ENCODE measurements at regions not wholly inside any gene's neighbourhood (a gene's known extent, or its start where the extent isn't known, plus 50 kb on each side); places are given as distances from the start of the nearest gene placed in this dataset.
"Not testable (repeated sequence)": the region's sequence is repeated elsewhere in the genome, so short reads cannot be mapped to it uniquely, and the experiment has no call there.

DNA sequence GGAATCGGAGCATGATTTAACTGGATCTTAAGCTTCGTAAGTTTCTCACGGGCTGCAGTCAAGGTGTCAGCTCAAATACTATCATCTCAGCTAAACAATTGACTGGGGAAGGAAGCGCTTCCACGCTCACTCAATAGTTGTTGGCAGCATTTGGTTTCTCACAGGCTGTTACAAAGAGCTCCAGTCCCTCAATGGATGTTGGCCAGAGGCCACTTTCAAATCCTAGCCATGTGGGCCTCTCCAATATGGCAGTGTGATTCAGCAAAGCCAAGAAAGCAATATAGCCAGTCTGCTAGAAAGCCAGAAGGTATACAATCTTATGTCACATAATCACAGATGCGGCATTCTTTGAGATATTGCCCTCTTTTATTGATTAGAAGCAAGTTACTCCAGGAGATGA, 98.3 kb upstream of the PHACTR1 start:
- no peak for DNase-seq (ENCODE audit: low read depth)

DNA sequence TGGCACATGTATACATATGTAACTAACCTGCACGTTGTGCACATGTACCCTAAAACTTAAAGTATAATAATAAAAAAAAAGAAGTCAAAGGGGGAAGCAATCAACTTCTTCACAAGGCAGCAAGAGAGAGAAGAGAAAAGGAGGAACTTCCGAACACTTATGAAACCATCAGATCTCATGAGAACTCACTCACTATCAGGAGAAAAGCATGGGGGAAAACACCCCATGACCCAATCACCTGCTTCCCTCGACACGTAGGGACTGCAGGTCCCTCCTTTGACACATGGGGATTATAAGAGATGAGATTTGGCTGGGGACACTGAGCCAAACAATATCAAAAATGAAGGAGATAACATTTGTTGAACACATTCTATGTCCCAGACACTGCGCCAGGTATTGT, 94.8 kb upstream of the PHACTR1 start:
- no peak for DNase-seq (ENCODE audit: low read depth)

DNA sequence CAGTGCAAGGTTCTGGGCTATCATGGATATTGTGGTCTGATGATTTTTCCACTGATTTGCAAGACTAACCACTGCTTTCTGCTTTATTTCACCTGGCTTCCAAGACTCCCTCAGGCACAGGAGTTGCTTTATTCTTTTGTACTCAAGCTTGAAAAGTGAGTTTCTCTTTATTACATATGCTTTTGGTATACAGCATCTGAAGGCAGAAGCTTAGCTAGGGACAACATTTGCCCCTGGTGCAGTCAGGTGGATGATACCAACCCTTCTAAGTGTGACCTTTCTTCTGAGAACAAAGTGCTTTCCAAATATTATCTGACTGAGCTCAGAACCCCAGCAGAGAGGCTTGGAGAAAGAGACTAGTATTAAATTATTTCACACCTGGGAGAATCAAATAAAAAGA, 94.0 kb upstream of the PHACTR1 start:
- no peak for DNase-seq (ENCODE audit: low read depth)

DNA sequence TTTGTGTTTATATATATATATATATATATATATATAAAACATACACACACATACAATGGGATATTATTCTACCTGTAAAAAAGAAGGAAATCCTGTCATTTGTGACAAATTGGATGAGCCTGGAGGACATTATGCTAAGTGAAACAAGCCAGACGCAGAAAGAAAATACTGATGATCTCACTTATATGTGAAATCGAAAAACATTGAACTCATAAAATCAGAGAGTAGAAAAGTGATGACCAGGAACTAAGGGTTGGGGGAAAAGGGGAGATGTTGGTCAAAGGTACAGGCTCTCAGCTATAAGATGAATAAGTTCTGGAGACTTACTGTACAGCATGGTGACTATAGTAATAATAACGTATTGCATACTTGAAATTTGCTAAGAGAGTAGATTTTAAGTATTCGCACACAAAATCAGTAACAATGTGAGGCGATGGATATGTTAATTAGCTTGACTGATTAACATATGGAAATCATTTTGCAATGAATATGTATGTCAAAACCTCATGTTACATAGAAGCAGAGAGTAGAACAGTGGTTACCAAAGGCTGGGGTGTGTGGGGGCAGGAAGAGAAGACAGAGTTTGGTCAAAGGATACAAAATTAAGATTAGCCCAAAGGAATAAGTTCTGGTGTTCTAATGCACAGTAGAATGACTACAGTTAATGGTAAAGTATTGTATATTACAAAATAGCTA, 92.3 kb upstream of the PHACTR1 start:
- no peak for DNase-seq (ENCODE audit: low read depth)

DNA sequence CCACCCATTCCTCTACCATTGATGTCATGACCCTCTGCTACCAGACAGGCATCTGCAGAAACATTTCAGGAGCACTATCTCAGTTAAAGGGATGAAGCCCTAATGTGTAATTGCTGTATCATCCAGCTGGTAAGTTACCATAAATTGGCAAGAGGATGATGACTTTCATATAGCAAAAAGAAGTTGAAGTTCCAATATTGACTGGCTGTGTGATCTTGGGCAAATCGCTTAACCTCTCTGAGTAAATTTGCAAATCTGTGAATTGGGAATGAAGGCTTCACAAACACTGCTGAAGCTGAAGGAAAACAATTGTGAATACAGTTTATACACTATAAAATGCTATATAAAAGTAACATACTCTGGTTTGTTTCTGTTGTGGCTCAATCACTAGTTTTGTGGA, 89.5 kb upstream of the PHACTR1 start:
- DNase-seq (ENCODE audit: low read depth): no peak

DNA sequence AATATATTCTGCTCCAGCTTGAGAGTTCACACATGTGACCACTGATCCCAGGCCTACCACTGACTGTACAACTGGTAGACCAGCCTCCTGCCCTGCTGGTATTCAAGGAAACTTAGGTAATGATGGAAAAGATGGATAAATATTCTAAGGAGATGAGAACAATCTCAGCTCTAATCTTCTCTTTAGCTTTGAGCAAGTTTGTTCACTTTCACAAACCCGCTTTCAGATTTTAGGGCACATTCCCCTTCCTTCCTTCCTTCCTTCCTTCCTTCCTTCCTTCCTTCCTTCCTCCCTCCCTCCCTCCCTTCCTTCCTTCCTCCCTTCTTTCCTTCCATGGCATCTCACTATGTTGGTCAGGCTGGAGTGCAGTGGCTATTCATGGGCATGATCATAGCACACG, 88.2 kb upstream of the PHACTR1 start:
- no peak for DNase-seq (ENCODE audit: low read depth)

DNA sequence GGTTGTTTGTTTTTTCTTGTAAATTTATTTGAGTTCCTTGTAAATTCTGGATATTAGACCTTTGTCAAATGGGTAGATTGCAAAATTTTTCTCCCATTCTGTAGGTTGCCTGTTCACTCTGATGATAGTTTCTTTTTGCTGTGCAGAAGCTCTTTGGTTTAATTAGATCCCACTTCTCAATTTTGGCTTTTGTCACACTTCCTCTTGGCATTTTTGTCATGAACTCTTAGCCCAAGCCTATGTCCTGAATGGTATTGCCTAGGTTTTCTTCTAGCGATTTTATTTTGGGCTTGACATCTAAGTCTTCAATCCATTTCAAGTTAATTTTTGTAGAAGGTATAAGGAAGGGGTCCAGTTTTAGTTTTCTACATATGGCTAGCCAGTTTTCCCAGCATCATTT, 82.8 kb upstream of the PHACTR1 start:
- not testable (repeated sequence) for DNase-seq (ENCODE audit: low read depth)

DNA sequence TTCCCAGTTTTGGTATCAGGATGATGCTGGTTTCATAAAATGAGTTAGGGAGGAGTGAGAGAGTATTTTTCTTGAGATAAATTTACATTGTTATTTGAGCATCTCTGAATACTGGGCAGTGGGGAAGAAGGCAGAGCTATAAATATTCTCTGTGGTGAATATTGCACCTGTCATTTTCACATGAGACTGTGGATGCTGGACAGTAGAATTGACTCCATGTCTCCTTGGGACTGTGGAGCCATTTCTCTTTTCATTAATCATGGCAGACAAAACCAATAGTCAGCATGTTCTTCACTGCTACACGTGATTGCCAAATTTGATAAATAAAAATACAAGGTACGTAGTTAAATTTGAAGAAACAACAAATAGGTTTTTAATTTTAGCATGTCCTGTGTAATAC, 81.2 kb upstream of the PHACTR1 start:
- DNase-seq (ENCODE audit: low read depth): no peak

DNA sequence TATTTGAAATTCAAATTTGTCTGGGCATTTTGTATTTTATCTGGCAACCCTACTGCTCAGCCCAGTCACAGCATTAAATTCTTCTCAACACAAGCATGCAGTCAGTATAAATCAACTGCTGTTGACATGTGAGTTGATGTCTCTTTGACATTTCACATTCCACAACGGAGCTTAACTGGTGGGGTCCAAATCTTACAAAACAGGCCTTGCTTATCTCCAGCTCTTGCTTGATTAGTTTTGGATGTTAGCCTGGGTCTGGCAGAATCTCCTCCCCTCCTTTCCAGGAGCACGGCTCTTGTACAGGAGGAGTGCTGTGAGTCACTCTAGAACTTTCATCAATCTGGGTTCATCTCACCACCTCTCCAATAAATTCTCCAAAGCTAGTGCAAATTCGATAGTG, 80.8 kb upstream of the PHACTR1 start:
- DNase-seq (ENCODE audit: low read depth): no peak

DNA sequence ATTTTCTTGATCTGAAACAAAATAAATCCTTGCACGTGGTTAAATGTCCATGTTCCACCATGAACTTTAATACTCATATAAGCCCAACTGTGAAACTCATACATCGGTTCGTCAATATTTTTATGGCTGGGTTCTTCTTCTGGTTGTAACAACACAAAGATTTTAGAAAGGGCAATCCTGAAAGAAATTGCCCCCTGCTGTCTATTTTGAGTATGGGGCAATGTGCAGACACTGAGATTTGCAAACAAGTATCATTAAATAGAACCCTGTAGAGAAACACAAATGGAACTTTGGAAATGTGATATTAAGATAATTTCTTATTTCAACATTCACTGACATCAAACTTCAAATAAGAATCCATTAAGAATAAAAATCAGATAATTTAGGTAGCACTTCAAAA, 80.2 kb upstream of the PHACTR1 start:
- DNase-seq (ENCODE audit: low read depth): no peak

DNA sequence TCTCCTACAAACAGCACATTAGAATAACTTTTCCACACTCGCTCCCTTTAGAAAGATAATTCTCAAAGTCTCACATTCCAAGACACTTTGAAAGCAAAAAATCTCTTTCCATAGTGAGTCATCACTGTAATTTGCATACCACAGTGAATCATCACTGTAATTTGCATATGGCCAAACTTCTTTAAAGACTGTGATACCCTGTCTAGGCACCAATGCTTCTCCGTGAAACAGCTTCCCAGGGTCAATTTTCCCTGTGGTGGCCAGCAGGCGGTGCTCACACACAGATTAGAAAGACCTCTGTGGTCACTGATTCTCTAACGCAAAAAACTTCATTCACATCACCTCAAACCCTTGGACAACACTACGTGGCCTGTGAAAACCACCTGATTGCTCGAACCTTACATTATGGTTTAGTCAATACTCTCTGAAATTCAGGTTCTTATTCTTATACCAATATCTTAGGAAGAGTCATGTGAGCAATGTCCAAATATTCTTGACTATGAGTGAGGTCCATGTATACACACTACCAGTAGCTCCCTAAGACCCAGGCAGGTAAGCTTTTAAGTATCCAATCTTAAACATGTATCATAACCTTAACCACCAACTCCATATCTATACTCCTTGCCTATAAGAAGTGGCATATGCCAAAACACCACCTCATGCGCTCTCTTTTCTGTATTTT, 78.5 kb upstream of the PHACTR1 start:
- peak; percentile 88 for DNase-seq (ENCODE audit: low read depth)

DNA sequence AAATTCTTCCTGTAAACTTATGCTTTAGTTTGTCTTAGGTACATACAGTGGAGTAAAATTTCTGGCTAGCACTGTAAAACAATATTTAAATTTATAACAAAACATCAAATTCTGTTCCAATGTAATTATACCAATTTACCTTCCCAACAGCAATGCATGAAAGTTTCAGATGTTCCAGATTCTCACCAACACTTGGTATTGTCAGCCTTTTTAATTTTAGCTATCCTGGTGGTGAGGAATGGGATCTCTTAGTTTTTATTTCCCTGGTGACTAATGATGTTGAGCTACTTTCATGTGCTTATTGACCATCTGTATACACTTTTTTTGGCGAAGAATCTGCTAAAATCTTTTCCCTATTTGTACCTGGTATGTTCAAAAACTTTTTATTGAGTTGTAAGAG, 76.1 kb upstream of the PHACTR1 start:
- DNase-seq (ENCODE audit: low read depth): no peak

DNA sequence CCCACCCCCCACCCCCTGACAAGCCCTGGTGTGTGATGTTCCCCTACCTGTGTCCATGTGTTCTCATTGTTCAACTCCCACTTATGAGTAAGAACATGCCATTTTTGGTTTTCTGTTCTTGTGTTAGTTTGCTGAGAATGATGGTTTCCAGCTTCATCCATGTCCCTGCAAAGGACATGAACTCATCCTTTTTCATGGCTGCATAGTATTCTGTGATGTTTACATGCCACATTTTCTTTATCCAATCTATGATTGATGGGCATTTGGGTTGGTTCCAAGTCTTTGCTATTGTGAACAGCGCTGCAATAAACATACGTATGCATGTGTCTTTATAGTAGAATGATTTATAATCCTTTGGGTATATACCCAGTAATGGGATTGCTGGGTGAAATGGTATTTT, 74.8 kb upstream of the PHACTR1 start:
- DNase-seq (ENCODE audit: low read depth): not testable (repeated sequence)

DNA sequence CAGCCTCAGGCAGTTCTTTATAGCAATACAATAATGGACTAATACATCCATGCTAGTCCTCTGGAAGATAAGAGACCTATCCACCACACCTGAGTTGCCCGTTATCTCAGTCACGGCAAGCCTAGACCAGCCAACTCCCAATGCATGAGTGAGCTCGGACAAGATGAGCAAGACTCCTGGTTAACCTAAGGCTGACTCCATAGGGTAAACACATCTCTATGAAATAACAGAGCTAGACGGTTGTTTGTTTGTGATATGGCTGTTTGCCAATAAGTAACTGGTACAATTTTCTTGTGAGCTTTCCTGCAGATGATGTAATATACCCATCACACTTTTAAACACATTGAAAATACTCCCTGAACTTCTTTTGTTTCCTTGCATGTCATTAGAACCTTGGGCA, 70.6 kb upstream of the PHACTR1 start:
- DNase-seq (ENCODE audit: low read depth): no peak

DNA sequence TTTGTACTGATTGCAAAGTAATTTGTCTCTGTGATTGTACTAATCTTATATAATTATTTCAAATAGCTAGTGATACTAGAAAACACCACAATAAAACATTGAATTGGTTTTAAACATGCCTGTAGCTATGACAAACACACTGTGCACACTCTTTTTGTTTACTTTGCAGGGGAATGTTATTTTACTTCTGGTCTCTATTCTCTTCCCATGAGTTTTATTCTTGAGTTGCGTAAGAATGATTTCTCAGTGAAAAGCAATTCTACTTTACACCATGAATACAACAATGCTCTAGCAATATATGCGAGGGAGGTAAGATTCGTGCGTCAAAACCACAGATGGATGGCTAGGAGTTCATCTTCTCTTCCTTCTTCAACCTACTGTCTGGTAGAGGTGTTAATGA, 68.4 kb upstream of the PHACTR1 start:
- no peak for DNase-seq (ENCODE audit: low read depth)

DNA sequence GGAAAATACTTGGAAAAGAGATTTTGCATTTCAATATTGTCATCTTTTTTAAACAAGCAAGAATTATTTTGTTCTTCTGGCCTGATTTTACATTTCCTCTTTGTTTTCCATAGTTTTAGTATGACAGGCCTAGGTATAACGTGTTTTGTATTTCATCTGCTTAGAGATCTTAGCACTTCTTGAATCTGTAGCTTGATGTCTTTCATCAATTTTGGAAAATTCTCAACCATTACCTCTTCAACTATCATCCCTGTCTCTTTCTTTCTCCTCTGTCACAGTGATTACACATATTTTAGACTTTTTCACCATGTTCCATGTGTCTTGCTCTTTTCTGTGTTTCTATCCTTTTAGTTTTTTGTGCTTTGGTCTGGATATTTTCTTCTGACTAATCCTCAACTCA, 67.2 kb upstream of the PHACTR1 start:
- DNase-seq (ENCODE audit: low read depth): no peak

DNA sequence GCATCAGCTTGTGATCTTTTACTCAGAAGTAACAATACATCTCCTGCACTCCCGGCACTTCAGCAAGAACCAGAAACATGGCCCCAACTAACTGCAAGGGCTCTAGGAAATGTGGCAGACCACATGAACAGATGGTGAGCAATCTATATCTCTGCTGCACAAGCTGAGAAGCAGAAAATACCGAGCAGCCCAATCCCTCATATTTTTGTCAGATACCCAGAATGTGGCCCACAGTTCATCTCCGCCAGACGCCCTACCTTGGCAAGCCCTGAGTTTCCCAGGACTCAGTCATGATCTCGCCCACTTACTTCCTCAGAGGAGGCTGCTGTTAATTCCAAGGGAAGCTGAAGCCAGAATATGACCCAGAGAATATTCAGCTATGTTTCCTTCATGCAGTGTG, 63.1 kb upstream of the PHACTR1 start:
- no peak for DNase-seq (ENCODE audit: low read depth)

DNA sequence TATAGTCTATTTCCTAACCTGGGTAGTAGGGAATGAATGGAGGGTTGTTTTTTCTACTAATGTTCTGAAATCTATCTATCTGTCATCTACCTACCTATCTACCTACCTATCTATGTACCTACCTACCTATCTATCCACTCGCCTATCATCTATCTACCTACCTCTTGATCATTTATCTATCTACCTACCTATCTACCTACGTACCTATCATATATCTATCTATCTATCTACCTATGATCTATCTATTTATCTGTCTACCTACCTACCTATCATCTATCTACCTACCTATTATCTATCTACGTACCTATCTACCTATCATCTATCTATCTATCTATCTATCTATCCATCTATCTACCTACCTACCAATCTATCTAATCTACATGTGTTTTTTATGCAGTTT, 62.5 kb upstream of the PHACTR1 start:
- no peak for DNase-seq (ENCODE audit: low read depth)

DNA sequence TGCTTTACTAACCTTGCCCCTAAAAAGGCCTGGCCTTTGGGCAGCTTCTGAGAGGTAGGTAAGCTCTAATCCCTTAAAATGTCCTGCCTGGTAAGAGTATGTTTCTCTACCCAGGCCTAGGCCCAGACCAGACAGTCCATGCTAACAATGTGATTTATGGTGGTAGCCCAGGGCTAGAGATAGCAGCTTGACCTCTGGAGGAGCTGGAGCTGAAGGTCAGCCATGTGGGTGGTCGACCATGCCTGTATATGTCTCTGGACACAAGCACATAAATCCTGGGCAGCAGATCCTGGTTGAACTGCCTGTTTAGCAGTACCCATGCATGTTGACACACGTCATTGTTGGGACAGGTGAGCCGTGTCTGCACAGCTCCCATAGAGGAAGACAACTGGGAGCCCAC, 62.1 kb upstream of the PHACTR1 start:
- DNase-seq (ENCODE audit: low read depth): no peak

DNA sequence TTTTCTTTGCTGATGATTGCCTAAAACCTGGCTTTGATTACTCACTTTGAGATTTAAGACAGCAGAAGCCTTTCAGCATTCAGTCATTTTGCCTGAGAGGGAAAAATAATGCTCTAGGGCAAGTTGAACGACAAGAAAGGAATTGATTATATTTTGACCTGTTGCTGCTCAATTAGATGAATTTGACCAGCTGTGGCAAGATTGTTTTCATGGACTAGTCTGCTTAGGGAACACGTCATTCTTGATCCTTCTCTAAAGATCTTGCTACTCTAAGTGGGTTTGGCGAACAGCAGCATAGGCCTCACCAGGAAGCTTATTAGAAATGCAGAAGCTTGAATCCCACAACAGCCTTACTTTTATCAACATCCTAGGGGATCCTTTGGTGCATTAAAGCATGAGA, 59.7 kb upstream of the PHACTR1 start:
- no peak for DNase-seq (ENCODE audit: low read depth)

DNA sequence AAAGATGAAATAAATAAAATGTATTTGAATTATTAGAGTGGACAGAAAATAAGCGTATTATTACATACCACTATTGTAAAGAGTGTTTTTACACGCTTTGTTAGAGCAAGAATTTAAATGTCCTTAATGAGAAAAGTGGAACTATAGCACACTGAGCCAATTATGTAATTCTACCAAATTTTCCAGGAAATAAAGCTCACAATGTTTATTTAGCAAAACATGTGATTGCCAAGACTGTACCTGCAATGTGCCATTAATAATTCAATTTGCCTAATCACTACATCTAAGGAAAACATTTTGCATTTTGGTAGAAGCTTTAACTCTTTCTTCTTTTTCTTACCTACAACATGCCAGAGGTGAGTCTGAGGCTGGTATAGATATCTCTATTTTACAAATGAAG, 58.7 kb upstream of the PHACTR1 start:
- no peak for DNase-seq (ENCODE audit: low read depth)

DNA sequence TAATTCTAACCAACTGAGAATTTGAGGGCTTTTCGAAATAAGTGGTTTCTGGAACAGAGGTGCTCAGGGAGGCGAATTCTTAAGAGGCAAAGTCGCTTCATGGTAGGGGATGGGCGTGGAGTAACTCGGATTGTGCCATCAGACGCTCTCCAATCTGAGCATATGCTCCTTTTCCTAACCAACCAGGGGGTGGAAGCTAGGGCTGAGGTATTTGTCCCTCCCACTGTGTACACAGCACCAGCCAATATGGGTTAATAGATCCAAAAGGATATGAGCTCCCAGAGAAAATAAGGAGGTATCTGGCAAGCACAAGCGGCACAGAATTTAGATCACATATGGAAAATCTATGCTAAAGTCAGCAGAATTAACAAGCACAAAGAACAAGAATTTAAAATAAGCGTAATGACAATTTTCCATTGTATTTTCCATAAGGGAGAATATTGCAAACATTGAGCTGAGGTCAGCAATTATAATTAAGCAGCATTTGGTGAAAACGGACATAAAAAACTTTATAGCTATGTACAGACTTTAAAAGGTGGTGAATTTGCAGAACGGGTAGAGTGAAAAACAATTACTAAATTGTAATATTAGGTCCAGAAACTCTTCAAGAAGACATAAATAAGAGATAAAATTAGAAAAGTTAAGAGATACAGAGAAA, 55.0 kb upstream of the PHACTR1 start:
- no peak for DNase-seq (ENCODE audit: low read depth)
